Hippocampal formation (tissue), 2 donors: ENCODE measurements at regions not wholly inside any gene's neighbourhood (a gene's known extent, or its start where the extent isn't known, plus 50 kb on each side); places are given as distances from the start of the nearest gene placed in this dataset.

ENCODE experiments used
- DNase-seq, 2 donors: peaks; one replicate each; lab custom pipeline; 2025; lab: John Stamatoyannopoulos, UW

DNA sequence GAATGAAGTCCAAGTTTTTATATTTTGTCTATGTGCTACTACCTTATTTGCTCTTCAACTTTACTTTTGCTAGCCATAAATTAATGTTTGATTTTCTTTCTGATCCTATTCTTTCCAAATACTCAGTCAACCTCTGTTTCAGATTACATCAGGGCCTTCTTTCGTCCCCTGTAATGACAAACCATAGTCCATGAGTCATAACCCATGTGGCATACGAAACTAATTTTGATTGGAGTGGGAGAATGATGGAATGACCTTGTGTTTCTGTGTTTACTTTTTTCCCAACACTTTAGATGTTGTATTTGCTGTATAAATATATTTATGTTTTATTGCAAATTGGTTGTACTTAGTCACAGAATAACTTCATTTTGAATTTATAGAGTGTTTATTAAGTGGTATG lies 1043.1 kb downstream of the DTWD2 start:
- no peak for DNase-seq

DNA sequence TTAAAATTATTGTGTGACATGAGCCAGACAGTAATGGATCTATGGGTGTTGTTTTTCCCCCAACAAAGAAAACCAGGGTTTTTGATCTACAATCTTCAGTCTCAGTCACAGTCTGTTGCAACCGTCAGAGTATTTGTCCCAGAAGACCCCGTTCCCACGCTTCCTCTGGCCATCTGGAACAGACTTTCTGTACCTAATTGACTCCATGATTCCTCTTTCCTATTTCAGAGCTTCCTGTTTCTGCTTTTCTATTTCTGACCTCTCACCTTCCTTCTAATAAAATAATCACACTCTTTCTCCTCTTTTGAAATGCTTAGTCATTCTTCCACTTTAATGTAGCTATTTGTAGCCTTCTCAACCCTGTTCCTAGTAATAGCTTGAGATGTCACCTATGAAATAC lies 1044.8 kb downstream of the DTWD2 start:
- DNase-seq: no peak

DNA sequence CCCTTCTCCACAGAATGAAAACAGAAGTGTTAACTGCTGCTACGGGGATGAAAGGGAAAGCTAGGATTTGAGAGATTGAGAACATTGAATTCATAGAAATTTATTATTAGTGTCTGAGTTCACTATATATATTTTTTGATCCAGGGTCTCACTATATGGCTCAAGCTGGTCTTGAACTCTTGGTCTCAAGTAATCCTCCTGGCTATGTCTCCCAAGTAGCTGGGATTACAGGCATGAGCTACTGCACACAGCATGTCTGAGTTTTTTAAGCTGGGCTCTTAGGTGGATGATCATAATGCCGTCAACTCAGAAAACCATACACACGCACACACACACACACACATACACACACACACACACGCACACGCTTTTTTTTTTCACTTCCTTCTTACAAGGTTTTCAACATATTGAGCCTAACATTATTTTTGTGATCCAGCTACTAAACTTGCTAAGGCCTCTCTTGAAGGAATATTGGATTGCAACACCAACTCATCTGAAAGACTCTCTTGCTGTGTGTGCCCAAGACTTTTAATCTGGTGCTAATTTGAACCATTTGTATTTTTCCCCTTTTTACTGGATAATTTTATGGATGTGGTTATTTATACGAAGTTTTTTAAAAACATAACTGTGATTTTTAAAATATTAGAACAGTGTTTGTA lies 1045.4 kb downstream of the DTWD2 start:
- DNase-seq: no peak

- DNase-seq: no peak
These were observed 1095.1 kb downstream of the DTWD2 start for GRCh38 chr5:117893211-117893610.

DNA sequence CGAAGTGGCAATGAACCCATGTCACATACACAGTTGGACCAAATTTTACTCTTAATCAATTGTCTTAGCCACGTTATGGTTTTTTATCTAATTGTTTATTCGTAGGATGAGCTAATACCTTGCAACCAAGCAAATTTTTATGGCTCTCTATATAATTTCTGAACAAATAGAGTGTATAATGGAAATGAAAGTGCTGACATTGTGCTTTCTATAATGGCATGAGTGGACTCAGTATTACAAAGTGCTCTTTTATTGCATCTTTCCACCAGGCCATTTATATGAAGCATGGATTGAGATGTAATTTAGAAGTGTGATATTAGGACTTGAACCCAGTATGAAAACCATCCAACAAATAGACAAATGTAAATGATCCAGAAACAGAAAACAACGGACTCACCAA lies 1096.0 kb downstream of the DTWD2 start:
- DNase-seq: no peak

DNA sequence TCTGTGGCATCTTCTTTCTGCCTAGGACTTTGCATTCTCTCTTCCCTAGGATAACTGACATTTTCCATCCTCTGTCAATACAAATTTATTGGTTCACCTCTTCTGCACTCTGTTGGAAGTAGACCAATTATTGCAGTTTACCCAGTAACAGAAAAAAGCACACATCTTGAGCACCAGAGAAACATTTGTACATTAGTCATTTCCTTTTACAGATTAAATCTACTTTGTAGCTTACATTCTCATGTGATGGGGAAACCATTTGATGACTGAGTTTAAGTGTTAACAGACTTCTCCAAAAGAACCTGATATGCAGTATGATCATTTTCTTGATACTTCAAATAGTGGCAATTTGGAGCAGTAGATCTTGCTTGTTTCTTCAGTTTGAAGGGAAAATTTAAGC lies 1098.8 kb downstream of the DTWD2 start:
- DNase-seq: no peak

DNA sequence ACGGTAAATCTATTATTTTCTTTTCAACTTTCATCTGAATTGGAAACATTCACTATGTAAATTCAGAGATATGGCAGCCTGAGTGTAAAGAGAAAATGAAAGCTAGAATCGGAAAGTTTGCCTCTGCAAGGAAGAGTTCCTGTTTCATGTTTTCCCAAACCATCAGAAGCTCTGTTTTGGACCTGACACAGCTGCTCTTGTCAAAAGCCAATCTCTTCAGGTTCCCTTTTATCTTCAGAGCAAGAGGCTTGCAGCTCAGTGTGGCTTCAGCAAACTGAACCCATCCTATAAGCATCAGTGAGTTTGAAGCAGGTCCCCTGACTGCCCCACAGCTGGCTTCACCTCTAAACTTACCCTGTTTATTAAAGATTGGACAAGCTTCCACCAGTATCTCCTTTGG lies 1099.7 kb downstream of the DTWD2 start:
- DNase-seq: peak in 1 of 2 donors; percentile 53

DNA sequence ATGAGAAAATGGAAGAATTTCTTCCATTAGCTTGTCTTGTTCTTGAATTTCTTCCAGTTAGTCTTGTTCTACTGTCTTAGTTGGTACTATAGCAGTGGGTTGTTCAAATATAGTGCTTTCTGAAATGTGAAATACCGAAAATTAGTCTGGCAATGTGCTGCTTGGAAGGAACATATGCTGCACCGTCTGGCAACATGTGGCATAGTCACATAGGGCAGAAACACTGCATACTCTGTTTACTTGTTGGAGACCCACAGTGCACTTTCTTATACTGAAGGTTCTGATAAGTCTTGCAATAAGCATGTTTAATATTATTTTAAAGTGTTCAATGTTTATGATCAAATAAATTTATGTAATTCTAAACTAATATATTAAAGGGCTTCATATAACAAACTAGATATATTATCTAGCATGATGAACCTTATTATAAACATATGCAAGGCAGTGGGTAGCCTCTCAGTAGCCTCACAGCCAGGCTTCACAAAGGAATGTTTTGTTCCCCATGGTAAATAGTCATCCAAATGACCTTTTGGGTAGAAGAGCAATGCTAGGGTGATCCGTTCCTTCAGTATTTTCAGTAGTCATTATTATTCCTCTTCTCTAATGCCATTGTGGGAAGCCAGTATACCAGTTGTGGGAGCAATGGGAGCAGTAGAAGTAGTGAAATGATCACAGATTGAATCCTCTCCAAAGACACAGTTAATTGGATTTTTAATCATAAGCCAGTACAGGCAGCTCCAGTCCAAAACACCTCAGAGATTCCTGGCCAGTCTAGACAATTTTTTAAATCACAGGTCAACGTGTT lies 1106.7 kb downstream of the DTWD2 start:
- DNase-seq: peak in 1 of 2 donors; percentile 30

GRCh38 chr5:117880932-117881331 lies 1107.4 kb downstream of the DTWD2 start:
- DNase-seq: no peak

DNA sequence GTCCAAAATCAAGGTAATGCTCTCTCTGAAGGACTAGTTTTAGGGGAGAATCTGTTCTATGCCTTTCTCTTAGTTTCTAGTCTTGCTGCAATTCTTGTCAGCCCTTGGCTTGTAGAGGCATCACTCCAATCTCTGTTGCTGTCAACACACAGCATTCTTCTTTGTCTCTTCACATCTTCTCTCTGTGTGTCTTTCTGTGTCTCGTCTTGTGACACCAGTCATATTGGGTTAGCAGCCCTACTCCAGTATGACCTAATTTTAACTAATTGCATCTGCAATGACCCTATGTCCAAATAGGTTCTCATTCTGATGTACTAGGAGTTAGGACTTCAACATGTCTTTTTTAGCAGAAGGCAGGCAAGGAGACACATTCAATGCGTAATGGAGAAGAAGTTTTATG lies 1110.6 kb downstream of the DTWD2 start:
- DNase-seq: no peak

- DNase-seq: no peak
These were observed 1115.5 kb downstream of the DTWD2 start for GRCh38 chr5:117872798-117873368.

DNA sequence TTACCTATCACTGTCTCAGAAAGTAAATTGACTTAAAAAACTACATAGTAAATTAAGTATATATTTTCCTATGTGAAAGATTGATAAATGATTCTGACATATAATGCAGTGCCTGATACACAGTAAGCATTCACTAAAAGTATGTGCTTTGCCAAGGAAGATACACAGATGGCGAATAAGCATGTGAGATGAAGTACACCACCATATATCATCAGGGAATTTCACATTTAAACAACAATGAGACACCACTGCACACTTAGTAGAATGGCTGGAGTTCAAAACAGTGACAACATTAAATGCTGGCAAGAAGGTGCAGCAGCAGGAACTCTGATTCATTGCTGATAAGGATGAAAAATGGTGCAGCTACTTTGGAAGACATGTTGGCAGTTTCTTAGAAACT lies 1118.8 kb downstream of the DTWD2 start:
- DNase-seq: no peak

DNA sequence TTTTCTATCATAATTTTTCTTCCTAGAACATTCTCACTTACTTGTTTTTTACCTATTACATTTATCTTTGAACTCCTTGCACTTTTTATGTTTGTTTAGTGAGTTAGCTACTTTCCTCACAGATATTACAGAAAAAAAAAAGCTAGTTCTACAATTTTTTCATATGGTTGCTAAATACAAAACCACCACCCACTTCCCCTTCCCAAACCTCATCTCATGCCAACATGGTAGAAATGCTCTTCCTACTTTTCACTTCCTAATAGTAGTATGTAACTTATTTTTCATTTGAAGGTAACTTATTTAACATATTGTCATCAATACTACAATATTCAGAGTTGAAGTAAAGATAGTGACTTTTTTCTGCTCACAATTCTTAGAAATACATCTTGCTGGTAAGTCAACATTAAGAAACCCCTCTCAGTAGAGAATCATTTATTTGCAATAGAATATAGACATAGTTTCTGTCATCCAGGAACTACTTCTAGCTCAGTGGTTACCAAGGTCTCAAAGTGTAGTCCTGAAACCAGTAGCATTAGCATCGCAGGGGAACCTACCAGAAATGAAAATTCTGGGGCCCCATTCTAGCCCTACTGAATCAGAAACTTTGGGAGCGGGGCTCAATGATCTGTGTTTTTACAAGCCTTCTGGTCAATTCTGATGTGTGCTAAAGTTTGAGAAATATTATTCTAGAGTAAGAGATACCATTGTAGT lies 1124.6 kb downstream of the DTWD2 start:
- DNase-seq: no peak

- no peak for DNase-seq
These were observed 1127.8 kb downstream of the DTWD2 start for GRCh38 chr5:117860550-117860949.

DNA sequence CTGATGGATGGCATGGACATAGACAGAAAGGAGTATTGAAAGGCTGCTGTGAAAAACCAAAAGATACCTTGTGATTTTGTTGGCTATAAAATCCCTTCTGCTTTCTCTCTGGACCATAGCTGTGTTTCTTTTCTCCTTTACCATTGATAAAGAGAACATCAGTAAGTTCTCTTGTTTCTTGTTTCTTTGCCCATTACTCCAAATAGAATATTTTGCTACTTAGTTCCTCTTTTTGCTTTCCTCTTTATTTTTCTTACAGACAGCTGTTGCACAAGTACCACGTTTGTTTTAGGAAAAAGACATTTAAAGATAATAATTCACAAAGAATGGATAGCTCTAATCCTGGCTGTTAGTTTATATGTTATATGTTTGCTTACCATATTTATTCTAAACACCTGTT lies 1129.2 kb downstream of the DTWD2 start:
- peak in 1 of 2 donors; percentile 17 for DNase-seq

DNA sequence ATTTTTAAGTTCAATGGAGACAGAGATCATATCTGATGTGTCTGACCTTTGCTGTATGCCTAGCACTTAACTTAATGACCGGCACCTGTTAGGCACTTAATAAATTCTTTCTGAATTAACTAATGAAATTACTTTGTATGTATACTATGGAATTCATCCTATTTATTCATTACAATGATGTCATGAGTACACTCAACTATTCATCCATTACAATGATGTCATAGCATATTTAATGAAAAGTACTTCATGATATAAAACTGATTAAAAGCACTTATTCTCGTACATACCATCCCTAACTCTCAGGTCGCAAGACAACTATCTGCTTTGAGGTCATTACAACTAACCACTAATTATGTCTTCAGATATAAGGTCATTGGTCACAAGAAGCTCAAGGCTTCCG lies 1131.6 kb downstream of the DTWD2 start:
- DNase-seq: no peak

DNA sequence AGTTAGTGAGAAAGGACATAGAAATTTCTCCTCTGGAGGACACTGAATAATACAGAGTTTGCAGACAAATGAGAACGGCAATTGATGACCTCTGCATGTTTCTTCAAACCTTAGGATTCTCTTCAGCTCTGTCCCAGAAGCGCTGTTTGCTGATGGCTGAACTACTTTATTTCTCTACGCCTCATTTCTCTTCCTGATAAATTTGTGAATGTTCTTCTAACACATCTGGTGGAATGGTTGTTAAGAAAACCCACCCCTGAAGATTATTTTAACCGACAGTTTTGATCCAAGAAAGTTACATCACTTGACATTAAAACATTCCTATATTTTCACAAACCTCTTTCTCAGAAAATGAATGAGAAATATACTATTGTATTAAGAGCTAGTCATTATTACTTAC lies 1150.6 kb downstream of the DTWD2 start:
- DNase-seq: no peak

DNA sequence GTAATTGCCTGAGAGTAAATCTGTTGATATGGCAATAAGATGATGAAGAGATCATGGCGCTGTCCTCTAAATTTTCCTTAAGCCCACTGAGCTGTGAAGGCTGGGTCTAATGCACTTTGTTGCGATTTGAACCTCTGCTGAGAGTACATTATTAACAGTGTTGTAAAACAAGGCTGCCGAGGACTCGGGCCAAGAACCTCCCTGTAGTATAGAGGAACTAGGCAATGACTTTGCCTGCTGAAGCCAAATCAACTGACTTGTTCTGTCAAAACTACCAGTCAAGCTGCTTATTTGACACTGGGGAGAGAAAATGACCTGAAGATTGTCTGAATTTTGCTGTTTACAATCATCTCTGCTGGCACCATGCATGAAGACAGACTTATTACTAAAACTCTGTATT lies 1154.7 kb downstream of the DTWD2 start:
- no peak for DNase-seq

DNA sequence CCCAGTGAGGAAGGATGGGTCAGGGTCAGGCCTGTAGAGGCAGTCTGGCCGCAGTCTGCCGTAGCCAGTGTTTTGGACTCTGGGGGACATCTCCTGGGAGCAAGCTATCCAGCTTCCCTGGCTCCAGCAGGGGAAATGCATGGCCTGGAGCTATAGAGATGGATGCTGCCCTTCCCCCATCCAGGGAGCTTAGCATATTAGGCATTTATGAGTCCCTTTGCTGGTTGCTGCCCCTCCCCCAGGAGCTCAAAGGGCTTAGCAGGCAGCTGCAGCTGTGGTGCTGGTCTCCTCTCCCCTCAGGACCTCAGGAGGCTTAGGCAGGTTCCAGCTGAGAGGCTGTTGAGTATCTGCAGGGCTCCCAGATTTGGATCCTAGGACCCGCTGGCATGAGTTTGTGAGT lies 1158.7 kb downstream of the DTWD2 start:
- no peak for DNase-seq

DNA sequence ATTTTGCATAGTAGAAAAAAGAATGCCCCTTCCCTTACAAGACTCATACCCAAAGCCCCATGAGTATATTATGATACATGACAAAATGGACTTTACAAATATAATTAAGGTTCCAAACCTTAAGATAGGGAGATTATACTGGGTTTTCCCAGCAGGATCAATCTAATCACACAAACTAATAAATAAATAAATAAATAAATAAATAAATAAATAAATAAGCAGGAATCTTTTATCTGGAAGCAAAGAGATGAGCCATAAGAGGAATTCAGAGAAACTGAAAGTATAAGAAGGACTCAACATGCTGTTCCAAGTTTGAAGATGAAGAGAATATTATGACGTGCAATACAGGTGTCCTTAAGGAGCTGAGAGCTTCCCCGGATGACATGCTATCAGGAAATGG lies 1174.5 kb downstream of the DTWD2 start:
- DNase-seq: no peak

DNA sequence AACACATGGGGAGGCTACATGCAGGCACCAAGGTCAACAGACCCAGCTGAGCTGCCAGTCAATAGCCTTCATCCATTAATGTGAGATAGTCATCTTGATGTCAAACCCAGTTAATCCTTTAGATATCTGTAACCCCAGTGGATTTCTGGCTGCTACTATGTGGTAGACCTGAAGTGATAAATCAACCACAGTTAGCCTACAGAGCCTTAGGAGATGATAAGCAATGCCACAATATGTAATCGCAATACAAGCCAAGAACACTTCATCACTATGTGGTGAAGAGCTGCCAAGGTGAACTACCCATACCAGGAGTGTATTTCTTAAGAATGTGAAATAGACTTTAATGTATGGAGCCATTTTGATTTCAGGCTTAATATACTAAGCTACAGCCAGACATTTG lies 1175.5 kb downstream of the DTWD2 start:
- DNase-seq: no peak

GRCh38 chr5:117809251-117809650 lies 1179.1 kb downstream of the DTWD2 start:
- no peak for DNase-seq

GRCh38 chr5:117805058-117805457 lies 1183.3 kb downstream of the DTWD2 start:
- no peak for DNase-seq
